Suprapubic skin (tissue), 4 donors: ENCODE measurements at regions not wholly inside any gene's neighbourhood (a gene's known extent, or its start where the extent isn't known, plus 50 kb on each side); places are given as distances from the start of the nearest gene placed in this dataset.
"Not testable (repeated sequence)": the region's sequence is repeated elsewhere in the genome, so short reads cannot be mapped to it uniquely, and the experiment has no call there.

Source experiments
- CTCF ChIP-seq, 2 donors: fragments of 200-600 bp in 1 of 2; fragments of 450-650 bp in 1 of 2; sonication (generic) in 1 of 2; IDR thresholded peaks; one replicate each; pipeline ENCODE4 v1.5.1; 2016 to 2019; ENCODE audit warnings: antibody characterized with exemption in 2 of 2, mild to moderate bottlenecking in 1 of 2, moderate library complexity in 1 of 2
- POLR2A ChIP-seq, 2 donors: fragments of 450-650 bp; IDR thresholded peaks; one replicate each; pipeline ENCODE4 v1.6.1; 2017; ENCODE audit warnings: antibody characterized with exemption in 2 of 2, mild to moderate bottlenecking in 2 of 2, moderate library complexity in 2 of 2
- POLR2AphosphoS5 ChIP-seq, 3 donors: sonication (generic); formaldehyde crosslinking; IDR thresholded peaks; one replicate each; pipeline ENCODE4 v1.6.1; 2017; ENCODE audit warnings: antibody characterized with exemption in 3 of 3

DNA sequence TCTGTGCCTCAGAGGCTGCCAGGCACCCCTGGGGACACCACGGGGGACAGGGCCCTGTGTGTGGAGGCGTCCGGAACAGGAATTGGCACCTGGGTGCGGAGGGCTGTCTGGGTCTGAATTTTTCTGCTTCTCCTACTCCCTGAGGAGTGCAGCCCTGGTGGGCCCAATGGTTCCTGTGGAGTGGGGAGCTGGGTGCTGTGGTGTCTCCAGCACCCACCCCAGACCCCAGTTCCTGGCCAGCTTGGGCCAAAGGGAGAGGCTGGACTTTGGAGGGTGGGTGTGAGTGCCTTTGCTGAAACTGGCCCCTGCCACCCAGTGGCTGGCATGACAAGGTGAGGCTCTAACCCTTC lies 240.6 kb downstream of the GOLGA6L6 start:
- TF ChIP-seq CTCF, POLR2AphosphoS5, POLR2A (IDR thresholded peaks at IDR 0.05): not testable (repeated sequence)
